ENCODE measurements at regions not wholly inside any gene's neighbourhood (a gene's known extent, or its start where the extent isn't known, plus 50 kb on each side); places are given as distances from the start of the nearest gene placed in this dataset.

GRCh38 chr10:4775808-4776207 is 50.2 kb upstream of the AKR1E2 start:
- no peak for DNase-seq (ENCODE audit: low read depth)
- in situ Hi-C loops (cut with HindIII; ENCODE audit: low pct_unique_long_range_greater_than_20kb, low sequenced_read_pairs): no loop called here

GRCh38 chr10:4772202-4772570 is 53.8 kb upstream of the AKR1E2 start:
- in situ Hi-C loops (cut with HindIII; ENCODE audit: low pct_unique_long_range_greater_than_20kb, low sequenced_read_pairs): no loop called here
- no peak for DNase-seq (ENCODE audit: low read depth)

- DNase-seq (ENCODE audit: low read depth): no peak
Measured at GRCh38 chr10:4771554-4772201, 54.3 kb upstream of the AKR1E2 start.

GRCh38 chr10:4770801-4771553 is 55.0 kb upstream of the AKR1E2 start:
- in situ Hi-C loops (cut with HindIII; ENCODE audit: low pct_unique_long_range_greater_than_20kb, low sequenced_read_pairs): no loop called here
- DNase-seq (ENCODE audit: low read depth): peak; percentile 84

More at GRCh38 chr10:4771554-4772201, 54.3 kb upstream of the AKR1E2 start:
- in situ Hi-C loops (cut with HindIII; ENCODE audit: low pct_unique_long_range_greater_than_20kb, low sequenced_read_pairs): no loop called here

- DNase-seq (ENCODE audit: low read depth): no peak
- in situ Hi-C loops (cut with HindIII; ENCODE audit: low pct_unique_long_range_greater_than_20kb, low sequenced_read_pairs): loop anchor here (5.0 kb wide), 1 partner anchor 91 kb away; no protein-coding TSS in a partner anchor
Measured at GRCh38 chr10:4768416-4768815, 57.6 kb upstream of the AKR1E2 start.

GRCh38 chr10:4767033-4767814 is 58.8 kb upstream of the AKR1E2 start:
- peak; percentile 32 for DNase-seq (ENCODE audit: low read depth)
- in situ Hi-C loops (cut with HindIII; ENCODE audit: low pct_unique_long_range_greater_than_20kb, low sequenced_read_pairs): loop anchor here (5.0 kb wide), 1 partner anchor 90 kb away; no protein-coding TSS in a partner anchor

GRCh38 chr10:4766454-4766853 is 59.6 kb upstream of the AKR1E2 start:
- peak; percentile 34 for DNase-seq (ENCODE audit: low read depth)
- in situ Hi-C loops (cut with HindIII; ENCODE audit: low pct_unique_long_range_greater_than_20kb, low sequenced_read_pairs): loop anchor here (5.0 kb wide), 1 partner anchor 89 kb away; no protein-coding TSS in a partner anchor

GRCh38 chr10:4765428-4765827 is 60.6 kb upstream of the AKR1E2 start:
- in situ Hi-C loops (cut with HindIII; ENCODE audit: low pct_unique_long_range_greater_than_20kb, low sequenced_read_pairs): loop anchor here (5.0 kb wide), 1 partner anchor 88 kb away; no protein-coding TSS in a partner anchor

GRCh38 chr10:4763960-4764428 is 62.0 kb upstream of the AKR1E2 start:
- in situ Hi-C loops (cut with HindIII; ENCODE audit: low pct_unique_long_range_greater_than_20kb, low sequenced_read_pairs): no loop called here
- DNase-seq (ENCODE audit: low read depth): peak; percentile 52

More at GRCh38 chr10:4765428-4765827, 60.6 kb upstream of the AKR1E2 start:
- no peak for DNase-seq (ENCODE audit: low read depth)

GRCh38 chr10:4763513-4763912 is 62.5 kb upstream of the AKR1E2 start:
- no peak for DNase-seq (ENCODE audit: low read depth)
- in situ Hi-C loops (cut with HindIII; ENCODE audit: low pct_unique_long_range_greater_than_20kb, low sequenced_read_pairs): no loop called here

- in situ Hi-C loops (cut with HindIII; ENCODE audit: low pct_unique_long_range_greater_than_20kb, low sequenced_read_pairs): no loop called here
- DNase-seq (ENCODE audit: low read depth): no peak
Measured at GRCh38 chr10:4758256-4758655, 67.8 kb upstream of the AKR1E2 start.

DNA sequence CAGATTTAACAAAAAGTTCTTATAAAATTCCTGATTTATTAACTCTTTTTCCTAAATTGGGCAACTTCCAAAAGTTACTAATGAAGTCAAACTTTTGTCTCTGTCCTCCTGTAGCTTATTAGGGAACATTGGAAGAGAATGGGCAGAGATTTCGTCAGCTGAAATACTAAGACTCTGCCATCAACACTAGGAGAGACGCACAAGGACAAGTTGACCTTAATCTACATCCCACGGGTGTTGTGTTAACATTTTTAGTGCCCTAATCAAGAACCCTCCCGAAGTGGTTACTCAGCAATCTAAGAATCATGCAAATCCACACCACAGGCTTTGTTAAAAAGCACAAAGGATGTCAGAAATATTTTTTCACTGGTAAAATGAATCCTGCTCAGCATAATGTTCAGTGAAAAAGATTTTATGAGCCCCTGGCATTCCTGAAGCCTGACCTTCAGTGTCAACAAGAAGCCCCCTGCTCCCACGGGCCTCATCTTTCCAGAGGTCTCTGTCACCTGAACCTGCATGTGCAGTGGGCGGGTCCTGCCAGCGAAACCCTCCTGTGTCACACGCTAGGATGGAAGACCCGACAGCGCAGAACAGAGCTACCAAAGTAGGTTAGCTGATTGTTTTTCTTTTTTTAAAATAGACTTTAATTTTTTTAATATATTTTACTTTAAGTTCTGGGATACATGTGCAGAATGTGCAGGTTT is 70.6 kb upstream of the AKR1E2 start:
- no peak for DNase-seq (ENCODE audit: low read depth)
- in situ Hi-C loops (cut with HindIII; ENCODE audit: low pct_unique_long_range_greater_than_20kb, low sequenced_read_pairs): no loop called here

DNA sequence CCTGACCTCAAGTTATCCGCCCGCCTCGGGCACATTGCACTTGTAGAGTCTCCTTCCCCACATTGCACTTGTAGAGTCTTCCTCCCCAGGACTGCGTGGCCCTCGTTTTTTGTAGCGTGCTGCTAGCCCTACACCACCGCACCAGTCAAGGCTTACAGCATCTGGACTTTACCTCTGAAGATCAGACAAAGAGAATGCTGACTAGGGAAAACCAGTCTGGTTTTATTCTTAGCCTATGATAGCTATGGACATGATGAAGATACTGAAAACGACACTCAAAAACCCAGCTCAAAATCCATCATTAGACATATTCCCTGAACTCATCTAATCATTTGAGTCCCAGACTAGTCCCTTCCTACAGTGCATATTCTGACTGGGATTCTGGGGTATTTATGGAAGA is 71.9 kb upstream of the AKR1E2 start:
- DNase-seq (ENCODE audit: low read depth): no peak
- in situ Hi-C loops (cut with HindIII; ENCODE audit: low pct_unique_long_range_greater_than_20kb, low sequenced_read_pairs): no loop called here

DNA sequence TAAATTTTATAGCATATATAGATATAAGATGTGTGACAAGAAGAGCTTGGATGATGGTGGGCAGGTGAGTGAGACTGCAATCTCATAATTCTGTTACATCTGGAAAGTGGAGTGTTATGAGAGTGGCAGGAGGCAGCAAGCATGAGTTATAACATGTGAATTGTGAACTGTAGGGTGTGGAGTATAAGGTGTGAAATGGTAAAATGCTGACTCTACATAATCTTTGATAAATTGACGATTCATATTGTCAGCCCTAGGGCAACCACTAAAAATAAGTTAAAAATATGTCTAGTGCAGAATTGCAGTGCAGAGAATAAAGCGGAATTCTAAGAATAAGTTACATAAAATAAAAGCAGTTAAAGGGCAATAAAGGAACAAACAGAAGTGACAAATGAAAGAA is 74.8 kb upstream of the AKR1E2 start:
- in situ Hi-C loops (cut with HindIII; ENCODE audit: low pct_unique_long_range_greater_than_20kb, low sequenced_read_pairs): no loop called here
- DNase-seq (ENCODE audit: low read depth): no peak

- in situ Hi-C loops (cut with HindIII; ENCODE audit: low pct_unique_long_range_greater_than_20kb, low sequenced_read_pairs): no loop called here
- no peak for DNase-seq (ENCODE audit: low read depth)
Measured at GRCh38 chr10:4749271-4749574, 76.8 kb upstream of the AKR1E2 start.

GRCh38 chr10:4748491-4749270 is 77.3 kb upstream of the AKR1E2 start:
- in situ Hi-C loops (cut with HindIII; ENCODE audit: low pct_unique_long_range_greater_than_20kb, low sequenced_read_pairs): no loop called here
- DNase-seq (ENCODE audit: low read depth): no peak

DNA sequence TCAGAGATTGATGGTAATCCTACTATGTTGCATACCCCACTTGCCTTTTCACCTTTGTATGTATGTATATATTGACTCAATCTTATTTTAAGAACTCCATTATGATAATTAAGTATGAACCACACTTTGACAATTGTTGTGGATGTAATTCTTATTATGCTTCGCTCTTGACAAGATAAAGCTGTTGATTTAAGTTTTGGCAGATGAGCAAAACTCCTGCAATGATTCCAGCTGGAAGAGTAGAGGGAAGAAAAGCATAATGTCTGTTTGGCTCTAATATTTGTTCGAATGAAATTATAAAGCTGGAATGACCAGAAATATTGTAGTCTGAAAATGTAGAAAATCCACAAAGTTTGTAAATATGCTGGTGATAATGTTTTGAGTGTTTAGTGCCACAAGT is 83.8 kb upstream of the AKR1E2 start:
- no peak for DNase-seq (ENCODE audit: low read depth)
- in situ Hi-C loops (cut with HindIII; ENCODE audit: low pct_unique_long_range_greater_than_20kb, low sequenced_read_pairs): no loop called here

- in situ Hi-C loops (cut with HindIII; ENCODE audit: low pct_unique_long_range_greater_than_20kb, low sequenced_read_pairs): no loop called here
- no peak for DNase-seq (ENCODE audit: low read depth)
Measured at GRCh38 chr10:4740471-4740870, 85.5 kb upstream of the AKR1E2 start.

Measured in Caki2 (cell line).